A549 (cell line): ENCODE measurements at regions not wholly inside any gene's neighbourhood (a gene's known extent, or its start where the extent isn't known, plus 50 kb on each side); places are given as distances from the start of the nearest gene placed in this dataset.

Source experiments
- ATAC-seq, 2 experiments: fragments of 200-7000 bp in 1 of 2; fragments of >200 bp in 1 of 2; cut with Nextera tagmentation in 1 of 2; cut with Tn5 transposase in 1 of 2; 3 replicates each; pipeline versions ENCODE4 v1.8.0 to v1.9.1; 2018 to 2020; ENCODE audit warnings: mild to moderate bottlenecking in 1 of 2, moderate library complexity in 1 of 2
- CTCF ChIA-PET: fragments of 300-600 bp; sonication (Branson Sonifier 250); formaldehyde crosslinking; extraction: SDS; loops from one replicate; lab custom pipeline; 2021; ENCODE audit warnings: antibody characterized with exemption, inconsistent platforms; lab: Yijun Ruan, JAX
- POLR2A ChIA-PET: fragments of 350-600 bp; formaldehyde crosslinking; extraction: SDS; loops from one replicate; lab custom pipeline; 2021; ENCODE audit warnings: antibody characterized with exemption, inconsistent platforms; lab: Yijun Ruan, JAX
- DNase-seq, 2 experiments: peaks; one replicate each; pipeline versions ENCODE4 v3.0.0 to v3.0.0-alpha.2; 2011 to 2016; ENCODE audit warnings: low read depth in 1 of 2, low spot score in 1 of 2
- FAIRE-seq: peaks from 2 replicates; lab custom pipeline; 2011; peaks lifted over from hg19 to GRCh38; lab: Jason Lieb, UNC
- H3K27ac ChIP-seq, 2 experiments: fragments of >200 bp; sonication (Bioruptor Twin); formaldehyde crosslinking; 3 replicates each; pipeline ENCODE4 v1.5.1; 2016 to 2017
- H3K4me1 ChIP-seq: fragments of >200 bp; sonication (Bioruptor Twin); formaldehyde crosslinking; 3 replicates; pipeline ENCODE4 v1.6.1; 2016
- H3K4me2 ChIP-seq: fragments of >200 bp; sonication (Bioruptor Twin); formaldehyde crosslinking; 3 replicates; pipeline ENCODE4 v1.6.1; 2016
- H3K4me3 ChIP-seq: fragments of >200 bp; sonication (Bioruptor Twin); formaldehyde crosslinking; 3 replicates; pipeline ENCODE4 v1.5.1; 2016
- H3K9me3 ChIP-seq: fragments of >200 bp; sonication (Bioruptor Twin); formaldehyde crosslinking; 3 replicates; pipeline ENCODE4 v1.6.1; 2016
- BHLHE40 ChIP-seq: IDR thresholded peaks from 2 replicates; pipeline ENCODE4 v1.6.1; 2012; ENCODE audit warnings: low read depth, low read length, inconsistent platforms
- CBX8 ChIP-seq: fragments of 200-600 bp; sonication (generic); IDR thresholded peaks from 2 replicates; pipeline ENCODE4 v1.6.1; 2016
- FOSB ChIP-seq: fragments of 250-450 bp; sonication (Bioruptor Pico); IDR thresholded peaks from 2 replicates; pipeline ENCODE4 v1.5.0; 2020; ENCODE audit warnings: mild to moderate bottlenecking, moderate library complexity
- GATA3 ChIP-seq: IDR thresholded peaks from 2 replicates; pipeline ENCODE4 v1.6.1; 2012; ENCODE audit warnings: borderline replicate concordance
- HDAC2 ChIP-seq: fragments of 200-600 bp; sonication (generic); IDR thresholded peaks from 2 replicates; pipeline ENCODE4 v1.6.1; 2016
- KDM1A ChIP-seq: fragments of 200-600 bp; sonication (generic); IDR thresholded peaks from 2 replicates; pipeline ENCODE4 v1.6.1; 2016; ENCODE audit warnings: low read depth, mild to moderate bottlenecking
- MAX ChIP-seq: IDR thresholded peaks from 2 replicates; pipeline ENCODE4 v1.6.1; 2012
- NFE2L2 ChIP-seq: fragments of 150-350 bp; conservative IDR thresholded peaks from 2 replicates; pipeline ENCODE4 v1.6.1; 2014; ENCODE audit warnings: low read length
- NR3C1 ChIP-seq: fragments of >200 bp; sonication (Bioruptor Twin); formaldehyde crosslinking; IDR thresholded peaks from 3 replicates; pipeline ENCODE4 v1.6.1; 2017
- PHF8 ChIP-seq: fragments of 200-600 bp; sonication (generic); IDR thresholded peaks from 2 replicates; pipeline ENCODE4 v1.6.1; 2016; ENCODE audit warnings: low read depth, mild to moderate bottlenecking, antibody characterized with exemption, moderate library complexity, borderline replicate concordance
- POLR2A ChIP-seq: IDR thresholded peaks from 2 replicates; pipeline ENCODE4 v1.6.1; 2012; ENCODE audit warnings: mild to moderate bottlenecking, low read length
- RAD21 ChIP-seq, 2 experiments: fragments of >200 bp in 1 of 2; sonication (Bioruptor Twin) in 1 of 2; formaldehyde crosslinking in 1 of 2; IDR thresholded peaks in 1 of 2; conservative IDR thresholded peaks in 1 of 2; 2 replicates in 1 of 2; 3 replicates in 1 of 2; pipeline ENCODE4 v1.6.1; 2012 to 2018; ENCODE audit warnings: inconsistent platforms in 1 of 2
- RCOR1 ChIP-seq: fragments of 150-350 bp; IDR thresholded peaks from 2 replicates; pipeline ENCODE4 v1.6.1; 2014; ENCODE audit warnings: antibody characterized with exemption, low read length, low read depth
- REST ChIP-seq: fragments of 200-600 bp; sonication (generic); IDR thresholded peaks from 2 replicates; pipeline ENCODE4 v1.6.1; 2016; ENCODE audit warnings: antibody characterized with exemption, mild to moderate bottlenecking, moderate library complexity
- SMC3 ChIP-seq: fragments of >200 bp; sonication (Bioruptor Twin); formaldehyde crosslinking; IDR thresholded peaks from 3 replicates; pipeline ENCODE4 v1.6.1; 2018; ENCODE audit warnings: inconsistent platforms
- TFCP2L1 ChIP-seq: fragments of 250-450 bp; sonication (Bioruptor Pico); IDR thresholded peaks from 2 replicates; pipeline ENCODE4 v1.5.0; 2021; ENCODE audit warnings: mild to moderate bottlenecking
- TP53 ChIP-seq: fragments of 250-450 bp; sonication (Bioruptor Pico); IDR thresholded peaks from 2 replicates; pipeline ENCODE4 v1.5.0; 2021; ENCODE audit warnings: mild to moderate bottlenecking, moderate library complexity
- WGBS: methylation state at CpG from one replicate; pipeline ENCODE4 v1.1.6; 2017; ENCODE audit errors: missing lambda C conversion rate; 5-methylcytosine and 5-hydroxymethylcytosine counted together

GRCh38 chr2:43169099-43169945 is 57.1 kb downstream of the ZFP36L2 start:
- peaks cover 67% of the 10 kb centered on the region for H3K4me1 ChIP-seq
- no peaks in the 10 kb centered on the region for H3K9me3 ChIP-seq
- H3K4me3 ChIP-seq: 0 out of 3 replicates have a peak overlapping the region, but pooled peaks have one; percentile 1
- ATAC-seq: peak; percentile 37 to 46
- peak in 1 of 2 experiments; percentile 75 for DNase-seq
- POLR2A ChIA-PET: interaction anchor here (0.5 to 0.9 kb wide), 2 partner anchors 11 to 53 kb away, joined by 3 read pairs; no protein-coding TSS in a partner anchor
- H3K27ac ChIP-seq: peak overlapping the region; percentile 82 to 93
- FAIRE-seq: no peak
- peak overlapping the region; percentile 66 for H3K4me2 ChIP-seq
- 53% methylated on average over 23 of the region's 24 CpGs for WGBS
- TF ChIP-seq BHLHE40: peak; percentile 52
- no peak; the same call in 2 of the 3 replicates for TF ChIP-seq SMC3
- peak; percentile 27; the same call in 1 of the 2 replicates for TF ChIP-seq GATA3
- no peak for TF ChIP-seq KDM1A
- TF ChIP-seq PHF8: no peak
- TF ChIP-seq RAD21 (conservative IDR thresholded peaks at IDR 0.05 in 1 of 2, IDR thresholded peaks at IDR 0.05 in 1 of 2): peak in 1 of 2 experiments; percentile 4; a peak in 2 of 5 replicates
- TF ChIP-seq, all 56 proteins: peak for 3
- CTCF ChIA-PET: interaction anchor here (0.6 to 5.9 kb wide), 17 partner anchors 9 to 341 kb away, joined by 3 to 37 read pairs (median 4); no protein-coding TSS in a partner anchor

- Histone ChIP-seq H3K9me3 (no peaks in the 10 kb centered on the region), H3K4me1 (peaks cover 66% of the 10 kb centered on the region), H3K4me2 (peak overlapping the region; percentile 66), H3K4me3 (no peak overlapping the region), H3K27ac (peak overlapping the region; percentile 82 to 93)
- WGBS: 100% methylated on average over 1 of the region's 1 CpG
- POLR2A ChIA-PET: no interaction called here
- FAIRE-seq: no peak
- CTCF ChIA-PET: interaction anchor here (1.0 to 5.9 kb wide), 11 partner anchors 11 to 193 kb away, joined by 3 to 37 read pairs (median 4); no protein-coding TSS in a partner anchor
- peak; percentile 11 to 21; a peak in 3 of 6 replicates for ATAC-seq
- no peak for TF ChIP-seq RCOR1
- TF ChIP-seq NR3C1: no peak
- no peak for TF ChIP-seq TP53 (CRISPR knock-in tag)
- TF ChIP-seq CBX8: no peak
- no peak for DNase-seq
These were observed 58.4 kb downstream of the ZFP36L2 start for GRCh38 chr2:43168016-43168369.

GRCh38 chr2:43165378-43166069 is 60.9 kb downstream of the ZFP36L2 start:
- ChIA-PET POLR2A (no interaction called here), CTCF (interaction anchor here (0.9 to 1.7 kb wide), 2 partner anchors 9 to 62 kb away, joined by 3 read pairs; no protein-coding TSS in a partner anchor)
- WGBS: 90% methylated on average over 9 of the region's 9 CpGs
- no peak for FAIRE-seq
- Histone ChIP-seq H3K4me2 (no peak overlapping the region), H3K4me1 (peaks cover 72% of the 10 kb centered on the region), H3K9me3 (no peaks in the 10 kb centered on the region), H3K27ac (peak overlapping the region; percentile 27 to 95; a peak in 5 of 6 replicates), H3K4me3 (no peak overlapping the region)
- no peak for TF ChIP-seq HDAC2
- TF ChIP-seq REST: no peak
- TF ChIP-seq MAX: no peak
- no peak for TF ChIP-seq NFE2L2
- TF ChIP-seq POLR2A: no peak
- no peak for TF ChIP-seq FOSB (CRISPR knock-in tag)
- TF ChIP-seq TFCP2L1 (CRISPR knock-in tag): no peak
- no peak for TF ChIP-seq TP53 (CRISPR knock-in tag)
- no peak for ATAC-seq
- DNase-seq: no peak
